Esophagus squamous epithelium (tissue), 4 donors: ENCODE measurements at regions not wholly inside any gene's neighbourhood (a gene's known extent, or its start where the extent isn't known, plus 50 kb on each side); places are given as distances from the start of the nearest gene placed in this dataset.
"Not testable (repeated sequence)": the region's sequence is repeated elsewhere in the genome, so short reads cannot be mapped to it uniquely, and the experiment has no call there.

ENCODE experiments used
- POLR2A ChIP-seq, 4 donors: fragments of 450-650 bp; IDR thresholded peaks; one replicate each; pipeline ENCODE4 v1.6.1; 2017; ENCODE audit warnings: antibody characterized with exemption in 4 of 4, mild to moderate bottlenecking in 4 of 4, moderate library complexity in 3 of 4
- TF ChIP-seq, protein P1 (sequence below), 6 experiments: fragments of 450-650 bp in 4 of 6; fragments of 200-600 bp in 2 of 6; sonication (generic) in 2 of 6; IDR thresholded peaks; one replicate each; pipeline ENCODE4 v1.5.1; 2016 to 2019; ENCODE audit warnings: antibody characterized with exemption in 6 of 6, mild to moderate bottlenecking in 4 of 6, moderate library complexity in 4 of 6

DNA sequence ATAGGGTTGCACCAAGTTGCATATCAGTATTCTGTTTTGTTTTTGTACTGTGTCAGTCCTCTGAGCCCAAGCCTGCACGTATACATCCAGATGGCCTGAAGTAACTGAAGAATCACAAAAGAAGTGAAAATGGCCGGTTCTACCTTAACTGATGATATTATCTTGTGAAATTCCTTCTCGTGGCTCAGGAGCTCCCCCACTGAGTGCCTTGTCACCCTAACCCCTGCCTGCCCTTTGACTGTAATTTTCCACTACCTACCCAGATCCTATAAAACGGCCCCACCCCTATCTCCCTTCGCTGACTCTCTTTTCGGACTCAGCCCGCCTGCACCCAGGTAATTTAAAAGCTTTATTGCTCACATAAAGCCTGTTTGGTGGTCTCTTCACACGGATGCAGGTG lies 924.1 kb upstream of the CELF4 start:
- TF ChIP-seq, protein P1, sequence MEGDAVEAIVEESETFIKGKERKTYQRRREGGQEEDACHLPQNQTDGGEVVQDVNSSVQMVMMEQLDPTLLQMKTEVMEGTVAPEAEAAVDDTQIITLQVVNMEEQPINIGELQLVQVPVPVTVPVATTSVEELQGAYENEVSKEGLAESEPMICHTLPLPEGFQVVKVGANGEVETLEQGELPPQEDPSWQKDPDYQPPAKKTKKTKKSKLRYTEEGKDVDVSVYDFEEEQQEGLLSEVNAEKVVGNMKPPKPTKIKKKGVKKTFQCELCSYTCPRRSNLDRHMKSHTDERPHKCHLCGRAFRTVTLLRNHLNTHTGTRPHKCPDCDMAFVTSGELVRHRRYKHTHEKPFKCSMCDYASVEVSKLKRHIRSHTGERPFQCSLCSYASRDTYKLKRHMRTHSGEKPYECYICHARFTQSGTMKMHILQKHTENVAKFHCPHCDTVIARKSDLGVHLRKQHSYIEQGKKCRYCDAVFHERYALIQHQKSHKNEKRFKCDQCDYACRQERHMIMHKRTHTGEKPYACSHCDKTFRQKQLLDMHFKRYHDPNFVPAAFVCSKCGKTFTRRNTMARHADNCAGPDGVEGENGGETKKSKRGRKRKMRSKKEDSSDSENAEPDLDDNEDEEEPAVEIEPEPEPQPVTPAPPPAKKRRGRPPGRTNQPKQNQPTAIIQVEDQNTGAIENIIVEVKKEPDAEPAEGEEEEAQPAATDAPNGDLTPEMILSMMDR (IDR thresholded peaks at IDR 0.05), result not testable (repeated sequence)
- TF ChIP-seq POLR2A (IDR thresholded peaks at IDR 0.05), result not testable (repeated sequence)
